HepG2 (cell line): ENCODE measurements at regions not wholly inside any gene's neighbourhood (a gene's known extent, or its start where the extent isn't known, plus 50 kb on each side); places are given as distances from the start of the nearest gene placed in this dataset.

Experiments
- ATF1 ChIP-seq: IDR thresholded peaks from 2 replicates; pipeline ENCODE4 v1.6.1; 2016; ENCODE audit warnings: mild to moderate bottlenecking, control low read depth
- PRDM10 ChIP-seq: sonication (generic); formaldehyde crosslinking; IDR thresholded peaks from 2 replicates; pipeline ENCODE4 v1.4.0; 2020; ENCODE audit warnings: low read depth, missing genetic modification reagents

GRCh38 chr2:8477552-8478470, 204.0 kb upstream of the ID2 start:
- TF ChIP-seq ATF1: no peak
- TF ChIP-seq PRDM10: no peak
